HG03196 (cell line): ENCODE measurements at regions not wholly inside any gene's neighbourhood (a gene's known extent, or its start where the extent isn't known, plus 50 kb on each side); places are given as distances from the start of the nearest gene placed in this dataset.
"Not testable (repeated sequence)": the region's sequence is repeated elsewhere in the genome, so short reads cannot be mapped to it uniquely, and the experiment has no call there.

Experiments
- ATAC-seq: cut with Tn5 transposase; IDR thresholded peaks from one replicate; pipeline ENCODE4 v1.9.1; 2021; ENCODE audit not compliant: unreplicated experiment

DNA sequence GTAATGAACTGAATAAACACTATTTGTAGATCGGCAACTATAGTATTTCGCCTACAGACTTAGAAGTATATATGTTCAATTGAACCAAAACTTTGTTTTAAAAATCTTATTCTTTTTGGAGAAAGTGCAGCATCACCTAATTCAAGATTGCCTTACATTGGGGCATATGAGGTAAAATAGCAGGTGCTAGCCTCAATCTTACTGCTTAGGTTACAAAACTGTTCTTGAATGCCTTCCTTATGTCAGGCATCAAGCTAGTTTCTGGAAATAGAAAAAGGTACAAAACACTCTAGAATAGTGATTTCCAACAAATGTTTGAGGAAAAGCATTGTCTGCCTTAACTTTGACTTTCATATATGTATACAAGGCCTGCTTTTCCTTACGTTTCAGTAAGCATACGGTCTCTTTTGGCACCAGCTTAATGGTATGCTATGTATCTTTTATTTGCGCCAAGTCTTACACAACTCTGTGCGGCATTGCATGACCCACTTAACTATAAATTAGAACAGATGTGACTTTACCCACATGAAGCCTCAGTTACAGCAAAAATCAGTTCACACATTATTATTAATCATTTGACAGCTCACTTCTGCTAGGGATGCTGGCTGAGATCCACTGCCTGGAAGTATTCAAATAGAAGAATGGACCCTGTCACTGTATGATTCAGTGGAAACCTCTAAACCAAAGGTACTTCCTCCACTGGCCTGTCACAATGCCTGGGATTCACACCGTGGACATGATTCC lies 174.1 kb downstream of the PRELID2 start:
- no peak for ATAC-seq

GRCh38 chr5:145658435-145658834 lies 176.7 kb downstream of the PRELID2 start:
- ATAC-seq = no peak

GRCh38 chr5:145652700-145653099 lies 182.4 kb downstream of the PRELID2 start:
- ATAC-seq = not testable (repeated sequence)

GRCh38 chr5:145647137-145647536 lies 188.0 kb downstream of the PRELID2 start:
- ATAC-seq = not testable (repeated sequence)

- not testable (repeated sequence) for ATAC-seq
These were observed 191.9 kb downstream of the PRELID2 start for GRCh38 chr5:145643214-145643613.

DNA sequence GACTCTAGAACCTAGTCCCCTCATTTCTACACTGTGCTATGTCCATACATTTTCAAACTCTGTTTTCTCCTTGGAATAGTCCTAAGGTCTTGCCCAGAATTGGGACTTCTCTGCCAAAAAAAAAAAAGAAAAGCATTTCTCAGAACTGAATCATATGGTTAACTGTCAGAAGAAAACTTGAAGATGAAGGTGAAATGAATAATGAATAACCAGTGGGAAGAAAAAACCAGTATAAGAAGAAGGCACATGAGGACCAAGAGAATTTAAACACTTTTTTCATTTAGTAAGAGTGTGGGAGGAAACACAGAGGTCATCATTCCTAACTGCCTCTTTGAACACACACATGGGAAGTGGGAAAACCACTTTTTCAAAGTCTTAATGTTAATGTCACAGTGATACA lies 197.7 kb downstream of the PRELID2 start:
- ATAC-seq = no peak

DNA sequence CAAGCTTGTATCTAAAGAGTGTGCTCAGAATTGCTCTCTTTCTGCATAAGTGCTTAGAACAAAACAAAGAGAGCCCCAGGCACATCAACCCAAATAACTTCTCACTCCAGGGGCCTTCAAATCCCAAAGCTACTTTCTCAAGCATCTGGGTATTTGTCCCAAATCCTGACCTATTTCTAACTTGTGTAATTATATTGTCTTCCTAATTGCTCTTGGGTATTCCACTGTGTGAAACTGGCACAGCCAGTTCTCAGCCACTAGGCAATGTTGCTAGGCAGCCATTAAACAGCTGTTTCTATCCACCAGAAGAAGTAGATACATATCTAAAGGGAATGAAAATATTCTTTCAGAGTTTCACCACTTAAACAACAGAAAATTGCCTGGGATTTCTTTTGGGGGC lies 198.8 kb downstream of the PRELID2 start:
- no peak for ATAC-seq

DNA sequence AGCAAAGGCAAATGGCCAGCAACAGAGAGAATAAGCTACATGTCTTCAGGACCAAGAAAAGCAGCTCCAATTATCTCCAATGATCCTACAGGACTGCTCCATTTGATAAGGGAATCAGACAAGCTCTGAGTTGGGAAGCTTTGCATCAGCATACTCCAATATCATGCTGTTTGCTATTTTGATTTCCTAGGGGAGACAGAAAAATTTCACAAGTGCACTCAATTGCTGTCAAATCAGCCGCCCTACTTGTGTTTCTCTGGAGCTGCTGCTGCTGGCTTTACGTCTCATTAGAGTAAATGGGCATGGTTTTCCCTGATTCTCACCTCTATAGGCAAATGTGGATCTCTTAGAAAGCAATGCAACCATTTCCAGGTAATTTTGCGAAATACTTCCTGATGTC lies 201.7 kb downstream of the PRELID2 start:
- no peak for ATAC-seq

DNA sequence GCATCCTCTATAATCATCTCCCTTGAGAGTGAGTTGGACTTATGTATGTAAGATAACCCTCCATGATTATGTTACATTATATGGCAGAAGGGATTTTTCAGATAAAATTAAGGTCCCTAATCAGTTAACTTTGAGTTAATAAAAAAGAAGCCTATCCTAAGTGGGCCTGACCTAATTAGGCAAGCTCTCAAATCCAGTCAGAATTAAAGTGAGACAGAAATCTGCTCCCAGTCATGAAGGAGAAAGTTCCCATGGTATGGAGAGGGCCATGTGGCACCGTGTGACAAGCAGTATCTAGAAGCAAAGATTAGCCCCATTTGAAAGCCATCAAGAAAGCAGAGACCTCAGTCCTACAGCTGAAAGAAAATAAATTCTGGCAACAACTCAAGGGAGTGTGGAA lies 202.4 kb downstream of the PRELID2 start:
- no peak for ATAC-seq

- no peak for ATAC-seq
These were observed 206.1 kb downstream of the PRELID2 start for GRCh38 chr5:145629047-145629446.

DNA sequence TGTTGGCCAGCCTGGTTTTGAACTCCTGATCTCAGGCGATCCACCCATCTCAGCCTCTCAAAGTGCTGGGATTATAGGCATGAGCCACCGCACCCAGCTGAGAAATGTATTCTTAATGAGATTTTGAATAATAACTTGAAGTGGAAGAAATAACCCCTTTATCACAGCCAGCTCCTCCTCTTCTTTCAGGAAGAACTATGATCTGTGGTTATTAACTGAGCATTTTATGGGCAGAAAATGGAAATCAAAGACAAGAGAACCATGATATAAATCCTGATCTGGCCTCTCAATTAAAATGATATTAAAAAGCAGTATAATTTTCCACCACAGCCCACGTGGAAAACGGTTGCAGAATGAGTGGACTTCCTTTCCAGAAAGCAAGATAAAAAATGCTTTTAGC lies 206.6 kb downstream of the PRELID2 start:
- no peak for ATAC-seq

- no peak for ATAC-seq
These were observed 215.3 kb downstream of the PRELID2 start for GRCh38 chr5:145619806-145620310.

GRCh38 chr5:145616739-145617138 lies 218.4 kb downstream of the PRELID2 start:
- not testable (repeated sequence) for ATAC-seq

GRCh38 chr5:145598983-145599382 lies 236.2 kb downstream of the PRELID2 start:
- no peak for ATAC-seq

DNA sequence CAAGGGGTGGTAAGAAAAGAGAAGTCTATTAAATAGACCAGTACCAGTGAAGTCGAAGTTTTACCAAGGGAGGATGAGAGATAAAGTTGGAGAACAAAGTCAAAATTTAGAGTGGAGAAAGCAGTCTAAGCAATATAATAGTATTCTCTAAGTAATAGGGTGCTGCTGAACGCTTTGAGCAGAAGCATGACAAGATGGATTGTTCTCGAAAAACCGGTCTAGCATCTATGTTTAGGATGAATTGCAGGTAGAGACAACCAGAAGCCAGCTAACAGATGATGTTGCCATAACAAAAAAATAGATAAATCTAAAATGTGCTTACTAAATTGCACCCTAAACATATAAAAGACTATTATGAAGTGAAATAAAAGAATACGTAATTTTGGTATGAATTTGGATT lies 237.0 kb downstream of the PRELID2 start:
- ATAC-seq = no peak

- no peak for ATAC-seq
These were observed 243.6 kb downstream of the PRELID2 start for GRCh38 chr5:145591578-145591977.

DNA sequence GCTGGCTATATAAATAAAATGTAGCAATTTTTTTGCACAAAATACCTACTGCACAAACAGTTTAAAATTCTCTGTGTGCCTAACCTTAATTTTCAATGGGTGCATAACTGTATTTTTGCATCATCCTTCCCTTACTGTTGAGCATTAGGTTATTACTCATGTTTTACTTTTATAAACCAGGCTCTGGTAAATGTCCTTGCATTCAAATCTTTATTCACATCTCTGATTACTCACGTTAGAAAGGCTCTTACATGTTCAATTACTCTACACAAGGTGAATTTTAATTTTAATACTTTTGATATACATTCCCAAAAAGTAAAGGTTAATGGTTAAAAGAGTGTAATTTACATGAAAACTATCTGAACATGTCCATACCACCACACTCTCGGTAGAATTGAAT lies 246.1 kb downstream of the PRELID2 start:
- no peak for ATAC-seq

- ATAC-seq = no peak
These were observed 246.6 kb downstream of the PRELID2 start for GRCh38 chr5:145588558-145588957.

DNA sequence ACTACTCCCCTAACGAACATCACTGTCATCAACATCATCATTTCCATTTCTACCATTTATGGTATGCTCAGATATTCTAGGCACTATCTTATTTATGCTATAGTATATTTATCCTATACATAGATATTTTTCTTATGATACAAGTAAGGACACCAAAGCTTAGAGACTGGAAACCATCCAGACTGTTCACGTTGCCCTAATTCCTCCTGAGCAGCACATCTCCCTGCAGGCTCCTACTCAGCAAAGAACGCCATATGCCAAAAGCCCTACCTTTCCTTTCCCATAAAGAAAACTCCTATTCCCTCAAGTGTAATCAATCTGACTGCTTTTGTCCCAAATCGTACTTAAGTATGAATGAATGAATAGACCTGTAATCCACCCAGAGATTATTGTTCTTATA lies 247.0 kb downstream of the PRELID2 start:
- no peak for ATAC-seq

DNA sequence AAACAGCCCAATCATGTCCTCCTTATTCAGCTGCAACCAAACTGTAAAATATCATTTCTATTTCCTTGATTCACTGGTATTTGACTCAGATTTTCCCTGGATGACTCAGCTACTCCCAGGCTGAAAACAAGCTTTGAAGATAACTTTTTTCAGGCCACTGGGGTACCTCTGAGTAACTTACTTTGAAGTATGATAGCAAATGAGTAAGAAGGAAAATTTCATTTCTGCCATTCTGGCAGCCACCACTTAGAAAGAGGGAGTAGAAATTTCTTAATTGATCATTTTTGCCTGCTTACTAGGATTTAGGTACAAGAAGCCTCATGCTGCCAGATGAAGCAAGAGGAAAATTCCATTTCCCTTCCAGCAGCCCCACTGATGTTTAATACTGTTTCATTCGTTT lies 247.4 kb downstream of the PRELID2 start:
- no peak for ATAC-seq

DNA sequence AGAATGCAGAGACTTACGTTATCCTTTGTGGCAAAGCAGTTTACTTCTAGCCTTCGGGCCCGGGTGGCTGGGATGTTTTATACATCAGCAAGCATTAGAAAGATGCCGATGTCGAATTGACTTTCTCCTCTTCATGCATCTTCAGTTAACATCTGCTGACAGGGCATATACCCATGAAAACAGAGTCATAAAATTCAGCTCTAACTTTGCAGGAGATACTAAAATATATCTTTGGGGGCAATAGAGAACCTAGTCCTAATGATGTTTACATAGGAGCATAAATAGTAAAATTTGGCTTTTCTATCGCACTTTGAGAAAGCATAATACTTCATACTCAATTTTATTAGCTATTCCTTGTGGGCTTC lies 247.9 kb downstream of the PRELID2 start:
- ATAC-seq = no peak

DNA sequence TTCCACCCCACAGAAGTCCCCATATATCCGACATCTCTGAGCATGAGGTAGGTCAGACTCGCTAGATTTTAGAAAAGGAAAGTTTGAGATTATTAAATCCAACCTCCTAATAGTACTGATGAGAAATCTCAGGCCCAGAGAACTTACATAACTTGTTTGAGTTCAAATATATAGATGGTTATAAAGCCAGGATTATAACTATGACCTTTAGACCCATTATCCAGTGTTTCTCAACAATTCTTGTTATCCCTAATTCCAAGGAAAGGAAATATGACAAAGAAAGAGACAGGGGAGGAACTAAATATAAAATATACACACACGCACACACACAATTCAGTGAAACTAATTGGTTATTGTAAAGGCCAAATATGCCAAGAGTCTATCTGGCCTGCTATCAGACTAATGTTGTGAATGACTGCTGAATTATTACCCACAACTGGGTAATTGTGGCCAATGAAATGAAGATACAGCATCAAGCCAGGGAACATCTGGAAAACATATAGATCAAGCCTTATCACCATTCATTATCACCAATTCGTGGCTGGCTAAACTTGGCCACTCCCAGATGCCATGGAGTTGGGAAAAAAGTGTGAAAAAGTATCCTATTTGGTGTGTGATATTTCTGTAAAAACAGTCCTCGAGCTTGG lies 248.4 kb downstream of the PRELID2 start:
- ATAC-seq = no peak
